DMS 273 treated with DMSO at 0.1 percent for 48 hours (cell line): ENCODE measurements at regions not wholly inside any gene's neighbourhood (a gene's known extent, or its start where the extent isn't known, plus 50 kb on each side); places are given as distances from the start of the nearest gene placed in this dataset.

Experiments used
- DNase-seq: peaks from one replicate; lab custom pipeline; 2025; lab: John Stamatoyannopoulos, UW

GRCh38 chr20:17128206-17128605 lies 98.6 kb upstream of the PCSK2 start:
- no peak for DNase-seq

DNA sequence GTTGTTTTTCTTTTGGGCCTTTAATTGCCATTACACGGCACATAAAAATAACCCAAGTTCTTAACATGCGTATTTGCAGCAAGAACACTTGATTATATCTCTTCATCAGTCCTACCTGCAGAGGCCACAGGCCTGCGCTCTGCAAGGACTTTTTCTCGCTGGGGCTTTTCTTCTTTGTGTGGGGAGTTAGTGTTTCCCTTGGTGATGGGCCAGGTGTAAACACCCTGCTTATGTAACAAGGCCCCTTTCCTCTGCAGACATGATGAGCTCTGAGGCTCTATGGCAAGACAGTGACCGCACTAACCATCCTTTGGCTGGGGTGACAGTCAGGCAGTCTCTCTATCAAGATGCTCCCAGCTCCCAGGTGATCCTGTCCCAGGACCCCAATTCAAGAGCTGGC lies 97.8 kb upstream of the PCSK2 start:
- no peak for DNase-seq

DNA sequence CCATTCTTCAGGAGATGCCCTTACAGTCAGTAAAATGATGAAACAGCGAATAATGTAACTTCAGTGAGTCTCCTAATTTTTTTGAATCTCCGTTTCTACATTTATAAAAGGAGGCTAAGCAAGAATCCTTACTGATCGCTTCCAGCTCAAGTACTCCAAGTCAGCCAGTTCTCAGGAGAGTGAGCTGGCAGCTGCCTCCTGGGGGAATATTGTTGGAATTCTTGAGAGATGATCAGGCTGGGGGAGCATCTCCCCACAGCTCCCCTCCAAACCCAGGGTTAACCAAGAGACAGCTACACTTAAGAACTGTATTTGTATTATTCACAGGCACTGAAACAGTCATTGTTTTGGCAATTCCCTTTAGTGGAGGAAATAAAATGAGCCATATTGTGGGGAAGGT lies 89.1 kb upstream of the PCSK2 start:
- no peak for DNase-seq

GRCh38 chr20:17138237-17138636 lies 88.6 kb upstream of the PCSK2 start:
- DNase-seq = no peak

DNA sequence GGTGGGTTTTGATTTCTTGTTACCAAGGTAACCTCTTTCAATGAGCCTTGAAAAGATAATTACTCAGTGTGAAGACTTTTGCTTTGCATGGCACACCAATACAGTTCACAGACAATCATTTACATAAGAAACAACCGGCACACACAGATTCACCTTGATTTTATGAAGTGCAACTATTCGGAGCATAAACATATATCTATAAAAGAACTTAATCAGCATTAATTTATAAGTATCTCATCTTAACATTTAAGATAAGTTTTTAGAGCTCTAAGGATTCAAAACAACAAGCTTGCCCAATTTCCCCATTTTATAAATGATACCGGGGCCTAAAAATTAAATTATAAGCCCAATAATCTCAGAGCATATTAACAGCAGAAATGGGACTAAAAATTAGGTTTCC lies 85.9 kb upstream of the PCSK2 start:
- DNase-seq = no peak

GRCh38 chr20:17141568-17141967 lies 85.3 kb upstream of the PCSK2 start:
- DNase-seq = no peak

GRCh38 chr20:17142666-17143065 lies 84.2 kb upstream of the PCSK2 start:
- no peak for DNase-seq

- no peak for DNase-seq
Measured at GRCh38 chr20:17150858-17151257, 76.0 kb upstream of the PCSK2 start.

- DNase-seq = no peak
Measured at GRCh38 chr20:17155401-17155800, 71.4 kb upstream of the PCSK2 start.

DNA sequence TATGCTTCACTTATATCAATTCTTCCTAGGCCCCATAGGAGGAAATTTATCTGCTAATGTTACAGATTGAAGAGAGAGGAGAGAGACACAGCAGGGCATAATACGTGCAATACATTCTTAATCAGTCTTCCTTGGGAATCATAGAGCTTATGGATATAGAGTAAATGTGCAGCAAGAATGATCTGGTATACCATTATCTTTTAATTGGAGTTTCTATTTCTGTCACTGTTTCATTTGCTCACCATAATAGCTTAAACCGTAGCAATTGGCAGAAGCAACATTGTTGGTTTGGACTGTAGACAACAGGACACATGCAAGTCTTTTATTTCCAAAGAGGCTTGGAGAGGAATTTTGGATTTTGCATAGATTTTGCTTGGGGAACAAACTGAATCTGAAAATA lies 68.1 kb upstream of the PCSK2 start:
- no peak for DNase-seq

- DNase-seq = peak; percentile 75
Measured at GRCh38 chr20:17161673-17162481, 65.0 kb upstream of the PCSK2 start.

GRCh38 chr20:17168026-17168612 lies 58.7 kb upstream of the PCSK2 start:
- no peak for DNase-seq

- DNase-seq = no peak
Measured at GRCh38 chr20:17169585-17170136, 57.2 kb upstream of the PCSK2 start.

- no peak for DNase-seq
Measured at GRCh38 chr20:17171746-17172280, 55.0 kb upstream of the PCSK2 start.

- no peak for DNase-seq
Measured at GRCh38 chr20:17172836-17173516, 53.9 kb upstream of the PCSK2 start.
